Testis (tissue), 2 donors: ENCODE measurements at regions not wholly inside any gene's neighbourhood (a gene's known extent, or its start where the extent isn't known, plus 50 kb on each side); places are given as distances from the start of the nearest gene placed in this dataset.
A peak's percentile ranks its signal among the peaks of the same experiment; 100 is the strongest.

ENCODE experiments used
- CTCF ChIP-seq, 3 experiments: fragments of 450-650 bp in 2 of 3; fragments of 200-600 bp in 1 of 3; sonication (generic) in 1 of 3; IDR thresholded peaks; one replicate each; pipeline ENCODE4 v1.5.1; 2016 to 2019; ENCODE audit warnings: antibody characterized with exemption in 3 of 3, mild to moderate bottlenecking in 2 of 3, moderate library complexity in 1 of 3
- POLR2A ChIP-seq: fragments of 450-650 bp; IDR thresholded peaks from one replicate; pipeline ENCODE4 v1.6.1; 2017; ENCODE audit warnings: antibody characterized with exemption, mild to moderate bottlenecking, moderate library complexity

- peak in 2 of 3 experiments; percentile 35 to 45 for TF ChIP-seq CTCF (IDR thresholded peaks at IDR 0.05)
- no peak for TF ChIP-seq POLR2A
Observed at GRCh38 chr11:11155962-11156815, 196.9 kb downstream of the CSNK2A3 start.
